ENCODE measurements at regions not wholly inside any gene's neighbourhood (a gene's known extent, or its start where the extent isn't known, plus 50 kb on each side); places are given as distances from the start of the nearest gene placed in this dataset.

DNA sequence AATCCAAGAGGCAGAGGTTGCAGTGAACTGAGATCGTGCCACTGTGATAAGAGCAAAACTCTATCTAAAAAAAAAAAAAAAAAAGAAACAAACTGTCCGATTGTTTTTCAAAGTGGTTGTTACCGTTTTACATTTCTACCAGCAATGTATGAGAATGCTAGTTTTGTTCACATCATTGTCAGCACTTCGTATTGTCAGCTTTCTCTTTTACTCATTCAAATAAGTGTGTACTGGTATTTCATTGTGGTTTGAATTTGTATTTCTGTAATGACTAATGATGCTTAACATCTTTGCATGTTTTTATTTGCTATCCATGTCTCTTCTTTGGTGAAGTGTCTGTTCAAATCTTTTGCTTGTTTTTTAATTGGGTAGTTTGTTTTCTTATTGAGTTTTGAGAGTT lies 65.8 kb downstream of the GPR101 start:
- TF ChIP-seq, protein P1, sequence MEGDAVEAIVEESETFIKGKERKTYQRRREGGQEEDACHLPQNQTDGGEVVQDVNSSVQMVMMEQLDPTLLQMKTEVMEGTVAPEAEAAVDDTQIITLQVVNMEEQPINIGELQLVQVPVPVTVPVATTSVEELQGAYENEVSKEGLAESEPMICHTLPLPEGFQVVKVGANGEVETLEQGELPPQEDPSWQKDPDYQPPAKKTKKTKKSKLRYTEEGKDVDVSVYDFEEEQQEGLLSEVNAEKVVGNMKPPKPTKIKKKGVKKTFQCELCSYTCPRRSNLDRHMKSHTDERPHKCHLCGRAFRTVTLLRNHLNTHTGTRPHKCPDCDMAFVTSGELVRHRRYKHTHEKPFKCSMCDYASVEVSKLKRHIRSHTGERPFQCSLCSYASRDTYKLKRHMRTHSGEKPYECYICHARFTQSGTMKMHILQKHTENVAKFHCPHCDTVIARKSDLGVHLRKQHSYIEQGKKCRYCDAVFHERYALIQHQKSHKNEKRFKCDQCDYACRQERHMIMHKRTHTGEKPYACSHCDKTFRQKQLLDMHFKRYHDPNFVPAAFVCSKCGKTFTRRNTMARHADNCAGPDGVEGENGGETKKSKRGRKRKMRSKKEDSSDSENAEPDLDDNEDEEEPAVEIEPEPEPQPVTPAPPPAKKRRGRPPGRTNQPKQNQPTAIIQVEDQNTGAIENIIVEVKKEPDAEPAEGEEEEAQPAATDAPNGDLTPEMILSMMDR (IDR thresholded peaks at IDR 0.05; ENCODE audit: low read depth, low read length) = no peak
- no peak for TF ChIP-seq EZH2phosphoT487 (IDR thresholded peaks at IDR 0.05; ENCODE audit: low read depth)

Data from OCI-LY3 (cell line).